ENCODE measurements at regions not wholly inside any gene's neighbourhood (a gene's known extent, or its start where the extent isn't known, plus 50 kb on each side); places are given as distances from the start of the nearest gene placed in this dataset.
A peak's percentile ranks its signal among the peaks of the same experiment; 100 is the strongest.
"Not testable (repeated sequence)": the region's sequence is repeated elsewhere in the genome, so short reads cannot be mapped to it uniquely, and the experiment has no call there.

DNA sequence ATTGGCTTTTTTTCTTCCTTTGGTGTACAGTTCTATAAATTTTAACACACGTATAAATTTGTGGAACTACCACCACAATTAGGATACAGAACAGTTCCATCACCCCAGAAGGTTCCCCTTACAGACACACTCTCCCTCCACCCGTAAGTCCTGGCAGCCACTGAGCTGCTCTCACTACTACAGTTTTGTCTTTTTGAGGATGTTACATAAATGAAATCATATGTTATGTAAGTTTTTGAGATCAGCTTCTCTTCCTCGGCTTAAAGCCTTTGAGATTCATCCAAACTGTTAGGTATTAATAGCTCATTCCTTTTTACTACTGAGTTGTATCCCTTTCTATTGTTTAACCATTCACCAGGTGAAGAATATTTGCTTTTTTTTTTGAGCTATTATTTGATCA, 74.3 kb upstream of the SLC24A4 start:
- ATAC-seq (peak in 2 of 4 donors; percentile 37 to 53), DNase-seq (no peak)
- intact Hi-C loops (cut with DNase I), result no loop called here
- TF ChIP-seq, protein P1, sequence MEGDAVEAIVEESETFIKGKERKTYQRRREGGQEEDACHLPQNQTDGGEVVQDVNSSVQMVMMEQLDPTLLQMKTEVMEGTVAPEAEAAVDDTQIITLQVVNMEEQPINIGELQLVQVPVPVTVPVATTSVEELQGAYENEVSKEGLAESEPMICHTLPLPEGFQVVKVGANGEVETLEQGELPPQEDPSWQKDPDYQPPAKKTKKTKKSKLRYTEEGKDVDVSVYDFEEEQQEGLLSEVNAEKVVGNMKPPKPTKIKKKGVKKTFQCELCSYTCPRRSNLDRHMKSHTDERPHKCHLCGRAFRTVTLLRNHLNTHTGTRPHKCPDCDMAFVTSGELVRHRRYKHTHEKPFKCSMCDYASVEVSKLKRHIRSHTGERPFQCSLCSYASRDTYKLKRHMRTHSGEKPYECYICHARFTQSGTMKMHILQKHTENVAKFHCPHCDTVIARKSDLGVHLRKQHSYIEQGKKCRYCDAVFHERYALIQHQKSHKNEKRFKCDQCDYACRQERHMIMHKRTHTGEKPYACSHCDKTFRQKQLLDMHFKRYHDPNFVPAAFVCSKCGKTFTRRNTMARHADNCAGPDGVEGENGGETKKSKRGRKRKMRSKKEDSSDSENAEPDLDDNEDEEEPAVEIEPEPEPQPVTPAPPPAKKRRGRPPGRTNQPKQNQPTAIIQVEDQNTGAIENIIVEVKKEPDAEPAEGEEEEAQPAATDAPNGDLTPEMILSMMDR (IDR thresholded peaks at IDR 0.05), result no peak
- TF ChIP-seq POLR2A (IDR thresholded peaks at IDR 0.05), result no peak
- 42% methylated on average over 2 of the region's 3 CpGs for WGBS (ENCODE audit: insufficient coverage, low coverage, low lambda C conversion rate, missing lambda C conversion rate)
- no peak overlapping the region for H3K4me3 ChIP-seq
- H3K27ac ChIP-seq, result no peak overlapping the region
- H3K27me3 ChIP-seq, result no peaks in the 10 kb centered on the region
- no peaks in the 10 kb centered on the region for H3K4me1 ChIP-seq
- no peaks in the 10 kb centered on the region for H3K9me3 ChIP-seq
- no peaks in the 10 kb centered on the region for H3K36me3 ChIP-seq

DNA sequence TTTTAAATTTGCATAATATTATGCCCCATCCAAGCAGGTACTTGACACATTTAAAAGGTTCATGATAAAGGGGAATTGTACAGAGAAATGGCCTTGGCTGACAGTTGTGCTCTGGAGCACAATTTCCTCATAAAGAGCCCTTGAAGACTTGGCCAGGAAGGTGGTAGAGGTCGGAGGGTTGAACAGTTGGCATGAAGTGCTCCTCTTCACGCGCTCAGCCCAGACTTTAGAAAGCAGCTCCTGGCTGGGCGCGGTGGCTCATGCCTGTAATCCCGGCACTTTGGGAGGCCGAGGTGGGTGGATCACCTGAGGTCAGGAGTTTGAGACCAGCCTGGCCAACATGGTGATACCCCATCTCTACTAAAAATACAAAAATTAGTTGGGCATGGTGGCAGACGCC, 72.6 kb upstream of the SLC24A4 start:
- ATAC-seq, result not testable (repeated sequence)

DNA sequence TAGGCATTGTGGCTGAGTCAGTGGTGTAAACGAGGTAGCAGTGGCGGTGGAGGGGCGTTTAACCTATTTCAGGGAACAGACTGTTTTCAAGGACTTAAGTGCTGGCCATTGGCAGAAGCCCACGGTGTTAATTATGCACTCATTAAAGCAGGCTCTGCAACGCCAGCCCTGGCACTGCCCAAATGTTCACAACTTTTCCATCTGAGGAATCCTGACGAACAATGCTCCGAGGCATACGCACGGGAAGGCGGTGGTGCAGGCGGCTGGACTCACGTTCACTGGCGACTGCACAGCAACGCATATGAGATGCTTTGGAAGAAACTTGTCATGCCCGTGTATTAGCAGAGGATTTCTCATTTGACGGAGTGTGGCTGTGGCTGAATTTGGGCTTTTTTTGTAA, 70.6 kb upstream of the SLC24A4 start:
- no peaks in the 10 kb centered on the region for H3K36me3 ChIP-seq
- intact Hi-C loops (cut with DNase I), result no loop called here
- no peak for ATAC-seq
- no peak for TF ChIP-seq POLR2A (IDR thresholded peaks at IDR 0.05)
- TF ChIP-seq, protein P1 (IDR thresholded peaks at IDR 0.05), result no peak
- 63% methylated on average over 15 of the region's 16 CpGs for WGBS (ENCODE audit: insufficient coverage, low coverage, low lambda C conversion rate, missing lambda C conversion rate)
- no peak overlapping the region for H3K4me3 ChIP-seq
- no peak overlapping the region for H3K27ac ChIP-seq
- no peak for DNase-seq
- no peaks in the 10 kb centered on the region for H3K27me3 ChIP-seq
- no peaks in the 10 kb centered on the region for H3K4me1 ChIP-seq
- H3K9me3 ChIP-seq, result no peaks in the 10 kb centered on the region

More for the DNA sequence above, 72.6 kb upstream of the SLC24A4 start:
- H3K4me3 ChIP-seq; H3K9me3 ChIP-seq; H3K4me1 ChIP-seq; H3K27me3 ChIP-seq; intact Hi-C loops (cut with DNase I); H3K27ac ChIP-seq; H3K36me3 ChIP-seq; DNase-seq: not testable (repeated sequence)
- 55% methylated on average over 5 of the region's 8 CpGs for whole genome bisulfite sequencing (ENCODE audit: insufficient coverage, low coverage, low lambda C conversion rate, missing lambda C conversion rate)

DNA sequence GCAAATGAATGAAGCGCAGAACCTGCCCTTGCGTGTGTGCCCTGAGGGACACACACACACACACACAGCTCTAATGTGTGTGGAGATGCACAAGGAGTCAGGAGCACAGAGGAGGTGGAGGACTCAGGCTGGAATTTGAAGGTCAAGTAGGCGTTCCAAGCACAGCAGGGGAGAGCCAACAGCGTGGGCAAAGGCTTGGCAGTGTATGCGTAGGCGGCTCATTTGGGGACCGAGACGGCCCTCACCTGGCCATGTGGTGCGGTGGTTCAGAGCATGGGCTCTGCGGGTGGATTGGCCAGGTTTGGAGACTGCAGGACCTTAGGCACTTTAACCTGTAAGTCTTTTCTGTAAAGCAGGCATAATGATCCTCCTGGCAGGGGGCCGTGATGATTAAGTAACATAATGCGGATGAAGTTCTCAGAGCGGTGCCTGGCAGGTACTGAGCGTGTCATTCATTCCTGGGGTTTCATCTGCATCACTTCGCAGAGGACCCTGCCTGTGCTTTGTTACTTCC, 69.5 kb upstream of the SLC24A4 start:
- TF ChIP-seq, protein P1 (IDR thresholded peaks at IDR 0.05), result no peak
- no peak for TF ChIP-seq POLR2A (IDR thresholded peaks at IDR 0.05)
- ATAC-seq (peak in 1 of 4 donors; percentile 16), DNase-seq (no peak)
- intact Hi-C loops (cut with DNase I), result no loop called here
- Histone ChIP-seq H3K36me3 (no peaks in the 10 kb centered on the region), H3K9me3 (no peaks in the 10 kb centered on the region), H3K4me3 (no peak overlapping the region), H3K27me3 (no peaks in the 10 kb centered on the region), H3K27ac (no peak overlapping the region), H3K4me1 (no peaks in the 10 kb centered on the region)
- 60% methylated on average over 3 of the region's 15 CpGs for WGBS (ENCODE audit: insufficient coverage, low coverage, low lambda C conversion rate, missing lambda C conversion rate)

DNA sequence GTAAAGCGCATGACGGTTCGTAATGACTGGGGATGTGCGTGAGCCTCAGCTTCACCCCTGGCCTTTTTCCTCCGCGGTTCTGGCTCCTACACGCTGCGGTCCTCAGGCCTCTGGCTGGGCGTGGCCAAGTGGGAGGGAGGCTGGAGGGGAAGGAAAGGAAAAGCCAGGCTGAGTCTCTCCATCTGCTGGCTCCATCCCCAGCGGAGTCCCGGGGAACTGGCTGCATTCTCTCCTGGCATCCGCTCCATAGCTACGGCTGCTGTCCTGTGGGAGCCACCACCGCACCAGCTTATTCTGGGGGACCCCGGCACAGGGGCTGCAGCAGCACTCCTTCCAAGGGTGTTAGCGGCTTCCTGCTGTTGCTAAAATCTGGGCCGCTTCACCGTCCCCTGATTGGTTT, 68.2 kb upstream of the SLC24A4 start:
- Histone ChIP-seq H3K27ac (no peak overlapping the region), H3K4me3 (no peak overlapping the region), H3K9me3 (no peaks in the 10 kb centered on the region), H3K27me3 (no peaks in the 10 kb centered on the region), H3K36me3 (no peaks in the 10 kb centered on the region), H3K4me1 (no peaks in the 10 kb centered on the region)
- intact Hi-C loops (cut with DNase I), result no loop called here
- peak; percentile 56 to 77 (median 66) for ATAC-seq
- TF ChIP-seq, protein P1 (IDR thresholded peaks at IDR 0.05), result no peak
- TF ChIP-seq POLR2A (IDR thresholded peaks at IDR 0.05), result no peak
- WGBS (ENCODE audit: insufficient coverage, low coverage, low lambda C conversion rate, missing lambda C conversion rate), result 32% methylated on average over 12 of the region's 18 CpGs
- peak in 1 of 3 donors; percentile 42 for DNase-seq
